Inflammatory macrophage (primary cell): ENCODE measurements at regions not wholly inside any gene's neighbourhood (a gene's known extent, or its start where the extent isn't known, plus 50 kb on each side); places are given as distances from the start of the nearest gene placed in this dataset.

Experiments
- DNase-seq, 2 donors: peaks; one replicate each; pipeline ENCODE4 v3.0.0-alpha.2; 2020 to 2022

DNA sequence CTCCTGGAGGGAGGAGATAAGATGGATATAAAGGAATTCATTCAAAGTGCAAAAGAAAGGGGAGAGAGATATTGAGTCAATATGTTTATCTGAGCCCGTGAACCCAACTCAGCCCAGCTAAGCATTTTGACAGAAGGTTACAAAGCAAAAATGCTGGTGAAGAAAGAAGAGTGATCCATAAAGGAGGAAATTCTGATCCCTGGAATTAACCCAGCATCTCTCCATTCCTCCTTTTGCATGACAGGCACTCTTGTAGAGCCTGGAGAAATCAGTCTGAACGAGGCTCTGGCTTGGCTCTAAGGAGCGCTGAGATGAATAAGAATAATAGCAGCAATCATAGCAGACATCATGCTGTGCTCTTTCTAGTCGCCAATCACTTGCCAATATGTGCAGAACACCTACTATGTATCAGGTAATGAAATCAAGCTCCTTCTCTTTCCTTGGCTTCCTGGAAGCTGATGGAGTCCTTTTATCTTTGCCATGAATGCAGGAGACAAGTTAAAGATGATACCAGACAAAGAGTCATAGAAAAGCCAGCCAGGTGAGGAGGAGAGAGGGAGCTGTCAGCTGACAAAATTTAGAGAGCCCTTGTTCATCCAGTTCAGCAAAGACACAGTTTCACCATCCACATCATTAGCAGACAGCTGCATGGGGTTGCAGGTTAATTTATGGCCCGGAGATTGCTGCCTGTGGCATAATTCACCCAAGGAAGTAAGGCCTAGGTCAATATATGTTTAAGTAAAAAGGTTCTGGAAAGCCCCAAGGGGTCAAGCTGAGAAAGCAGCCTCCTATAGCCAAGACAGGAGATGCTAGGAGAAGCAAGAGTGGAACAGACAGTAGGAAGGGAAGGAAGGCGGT is 476.5 kb upstream of the TBX3 start:
- no peak for DNase-seq

DNA sequence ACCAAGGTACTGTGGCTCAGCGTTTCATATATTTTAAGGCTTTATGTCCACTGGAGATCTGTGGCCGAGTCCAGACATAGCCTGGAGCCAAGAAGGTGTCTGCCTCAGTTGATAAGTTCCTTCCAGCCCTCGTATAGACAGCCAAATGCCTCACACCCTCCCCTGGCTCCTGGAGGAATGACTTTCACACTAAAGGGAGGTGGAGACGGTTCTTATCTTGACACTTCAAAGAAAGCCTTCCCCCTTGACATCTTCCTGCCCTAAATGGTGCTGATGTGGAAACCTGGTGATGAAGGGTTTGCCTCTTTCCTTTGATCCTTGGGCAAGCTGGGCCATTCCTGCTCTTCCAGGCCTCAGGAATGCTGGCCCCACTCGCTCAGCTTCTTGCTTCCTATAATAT is 474.8 kb upstream of the TBX3 start:
- no peak for DNase-seq

DNA sequence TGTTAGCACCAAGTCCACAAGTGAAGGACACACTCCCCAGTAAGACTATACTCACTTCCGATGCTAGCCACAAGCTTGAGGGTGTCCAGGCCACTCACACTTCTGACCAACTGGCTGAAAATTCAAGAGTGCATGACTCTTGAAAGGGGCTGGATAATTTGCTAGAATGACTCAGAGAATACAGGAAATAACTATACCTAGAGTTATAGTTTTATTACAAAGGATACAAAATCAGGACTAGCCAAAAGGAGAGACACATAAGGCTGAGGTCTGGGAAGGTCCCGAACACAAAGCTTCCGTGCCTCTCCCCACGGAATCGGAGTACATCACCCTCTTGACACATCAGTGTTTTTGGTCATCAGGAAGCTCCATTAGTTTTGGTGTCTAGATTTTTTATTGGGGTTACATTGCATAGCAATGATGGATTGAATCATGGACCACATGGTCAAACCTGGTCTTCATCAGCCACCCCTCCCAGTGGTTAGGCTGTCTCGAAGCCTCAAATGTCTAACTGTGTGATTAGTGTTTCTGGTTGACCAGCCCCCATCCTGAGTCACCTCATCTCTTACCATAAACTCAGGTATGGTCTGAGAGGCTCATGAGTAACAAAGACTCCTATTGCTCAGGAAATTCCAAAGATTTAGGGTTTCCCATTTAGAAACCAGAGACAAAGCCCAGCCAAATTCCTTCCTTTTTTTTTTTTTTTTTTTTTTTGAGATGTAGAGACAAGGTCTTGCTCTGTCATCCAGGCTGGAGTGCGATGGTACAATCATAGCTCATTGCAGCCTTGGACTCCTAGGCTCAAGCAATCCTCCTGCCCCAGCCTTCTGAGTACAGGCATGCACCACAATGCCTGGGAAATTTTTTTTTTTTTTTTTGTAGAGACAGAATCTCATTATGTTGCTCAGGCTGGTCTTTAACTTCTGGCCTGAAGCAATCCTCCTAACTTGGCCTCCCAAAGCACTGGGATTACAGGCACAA is 472.0 kb upstream of the TBX3 start:
- DNase-seq, result no peak

DNA sequence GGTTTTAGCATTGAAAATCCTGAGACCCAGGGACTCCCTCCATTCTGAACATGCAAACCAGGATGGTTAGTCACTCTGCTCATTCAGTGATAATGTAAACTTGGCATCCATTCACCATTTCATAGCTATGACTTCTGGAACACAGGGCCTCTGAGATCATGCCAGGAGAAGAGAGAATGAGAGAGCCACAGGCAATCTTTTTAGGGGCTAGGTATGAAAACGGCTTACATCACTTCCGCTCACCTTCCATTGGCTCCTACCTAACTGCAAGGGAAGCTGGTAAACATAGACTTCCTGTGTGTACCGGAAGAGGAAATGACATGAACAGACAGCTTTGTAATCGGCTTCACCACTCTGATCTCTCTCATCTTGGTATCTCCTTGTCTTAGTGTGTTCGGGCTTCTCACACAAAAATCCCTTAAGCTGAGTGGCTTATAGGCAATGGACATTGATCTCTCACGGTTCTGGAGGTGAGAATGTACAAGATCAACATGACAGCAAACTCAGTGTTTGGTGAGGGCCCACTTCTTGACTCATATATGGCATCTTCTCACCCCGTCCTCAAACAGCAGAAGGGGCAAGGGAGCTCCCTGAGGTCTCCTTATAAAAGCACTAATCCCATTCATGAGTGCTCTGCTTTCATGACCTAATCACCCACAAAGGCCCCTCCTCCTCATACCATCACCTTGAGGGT is 465.9 kb upstream of the TBX3 start:
- DNase-seq, result no peak

DNA sequence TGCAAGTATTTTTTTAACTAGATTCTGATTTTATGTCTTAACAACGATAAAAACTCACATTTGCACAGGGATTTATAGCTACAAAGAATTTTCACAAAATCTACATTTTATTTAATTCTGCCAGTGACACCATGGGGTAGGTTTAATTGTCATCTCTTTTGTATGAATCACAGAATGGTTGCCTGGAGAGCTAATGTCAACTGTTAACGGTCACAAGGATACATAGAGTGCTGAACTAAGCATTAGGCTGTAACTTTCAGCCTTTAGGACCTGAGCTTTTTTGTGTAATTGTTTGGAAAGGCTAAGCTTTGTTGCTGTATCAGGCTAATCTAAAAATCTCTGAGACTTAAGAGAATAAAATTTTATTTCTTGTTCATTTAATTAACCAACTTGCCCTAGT is 465.3 kb upstream of the TBX3 start:
- no peak for DNase-seq

DNA sequence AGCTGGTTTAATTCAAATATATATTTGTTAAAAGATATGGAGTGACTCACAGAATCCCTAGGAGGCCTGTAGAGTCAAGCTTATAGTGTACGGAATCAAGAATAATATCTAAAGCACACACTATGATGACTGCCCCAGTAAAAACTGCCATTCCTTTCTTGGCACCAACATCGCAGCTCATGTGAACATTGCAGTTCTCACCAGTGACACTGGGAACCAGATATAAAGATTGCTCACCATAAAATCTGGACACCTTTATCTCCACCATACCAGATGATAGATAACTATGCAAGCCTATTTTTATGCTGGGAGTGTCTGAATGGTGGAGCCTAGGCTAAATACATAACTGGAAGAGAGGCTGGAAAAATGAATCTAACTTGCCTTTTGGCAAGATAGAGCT is 463.9 kb upstream of the TBX3 start:
- no peak for DNase-seq

DNA sequence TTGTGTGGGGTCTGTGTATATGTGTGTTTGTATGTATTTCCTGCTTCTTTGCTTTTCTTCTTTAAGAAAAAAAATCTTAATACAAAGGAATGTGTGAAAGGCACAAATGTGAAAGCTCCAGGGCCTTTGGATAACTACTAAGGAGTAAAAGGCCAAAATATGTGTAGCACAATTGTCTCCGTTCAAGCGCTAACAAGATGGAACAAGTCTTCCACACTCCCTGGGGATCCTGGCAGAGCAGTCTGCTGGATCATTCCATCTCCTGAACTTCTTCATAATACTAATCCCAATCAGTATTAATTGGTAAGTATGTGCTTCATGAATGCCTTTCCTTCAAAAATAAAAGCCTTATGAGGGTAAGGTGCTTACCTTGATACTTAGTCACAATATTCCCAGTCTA is 462.5 kb upstream of the TBX3 start:
- no peak for DNase-seq

DNA sequence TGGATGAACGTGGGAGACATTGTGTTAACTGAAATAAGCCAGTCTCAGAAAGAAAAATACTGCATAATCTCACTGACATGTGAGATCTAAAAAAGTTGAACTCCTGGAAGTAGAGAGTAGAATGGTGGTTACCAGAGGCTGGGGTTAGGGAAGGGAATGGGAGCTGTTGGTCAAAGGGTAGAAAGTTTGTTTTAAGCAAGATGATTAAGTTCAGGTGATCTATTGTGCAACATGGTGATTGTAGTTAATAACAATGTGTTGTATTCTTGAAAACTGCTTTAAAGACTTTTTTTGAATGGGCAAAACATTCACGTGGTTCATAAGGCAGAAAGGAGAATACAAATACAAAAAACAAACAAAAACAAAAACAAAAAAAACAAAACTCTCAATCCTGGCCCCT is 460.4 kb upstream of the TBX3 start:
- DNase-seq, result no peak

DNA sequence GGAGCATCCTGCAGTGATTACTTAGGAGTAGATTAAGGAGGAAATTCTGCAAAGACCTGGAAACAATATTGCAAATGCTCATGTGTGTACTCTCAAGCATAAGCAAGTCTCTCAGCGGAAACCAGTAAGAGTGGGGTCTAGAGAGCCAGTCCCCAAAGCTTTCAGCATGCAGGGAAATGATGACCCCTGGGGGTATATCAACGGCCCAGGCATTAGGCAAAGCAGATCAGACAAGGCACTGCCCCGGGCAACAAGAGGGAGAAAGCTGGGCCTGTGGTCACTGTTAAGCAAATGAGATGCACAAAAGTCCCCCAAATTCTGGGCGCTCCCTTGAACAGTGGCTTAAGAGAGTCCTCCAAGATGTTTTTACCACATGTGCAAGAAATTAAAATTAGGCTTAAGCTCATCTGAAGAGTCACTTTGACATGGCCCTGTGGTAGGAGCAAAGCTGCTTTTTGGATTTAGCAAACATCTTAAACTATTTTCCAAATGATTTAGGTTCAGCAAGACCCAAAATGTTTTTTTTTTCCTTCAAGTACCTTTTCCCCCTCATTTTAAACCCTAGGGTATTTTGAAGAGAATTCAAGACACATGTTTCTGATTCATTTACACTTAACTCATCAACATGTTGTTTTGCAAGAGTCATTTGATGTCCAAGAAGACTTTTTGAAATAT is 457.1 kb upstream of the TBX3 start:
- no peak for DNase-seq

DNA sequence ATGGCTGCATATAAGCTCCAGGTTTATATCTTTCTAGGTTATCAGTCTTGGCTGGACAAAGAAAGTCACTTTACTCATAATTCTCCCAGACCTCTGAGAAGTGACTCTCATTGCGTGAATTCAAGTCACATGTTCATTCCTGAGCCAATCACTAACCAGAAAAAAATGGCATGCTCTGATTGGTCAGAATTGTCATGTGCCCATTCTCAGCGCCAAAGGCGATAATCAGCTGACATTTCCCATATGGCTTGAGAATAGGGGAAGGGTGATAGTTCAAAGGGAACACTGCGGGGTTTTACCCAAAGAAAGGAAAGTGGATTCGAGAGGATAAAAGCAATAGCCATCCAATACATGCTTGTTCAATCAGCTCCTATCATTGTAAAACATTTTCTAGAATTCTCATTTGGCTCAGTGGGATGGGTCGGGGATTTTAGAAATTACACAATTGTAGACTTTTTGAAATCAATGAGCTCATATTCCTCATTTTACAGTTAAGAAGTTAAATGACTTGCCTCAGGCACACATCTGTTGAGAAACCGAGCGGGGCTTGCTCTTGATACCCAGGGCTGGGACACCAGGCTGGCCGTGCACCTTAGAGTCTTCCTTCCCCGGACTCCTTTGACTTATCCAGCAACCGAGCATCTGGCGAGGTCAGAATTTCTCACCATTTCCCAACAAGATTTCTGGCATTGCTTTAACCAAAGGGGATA is 454.0 kb upstream of the TBX3 start:
- no peak for DNase-seq

DNA sequence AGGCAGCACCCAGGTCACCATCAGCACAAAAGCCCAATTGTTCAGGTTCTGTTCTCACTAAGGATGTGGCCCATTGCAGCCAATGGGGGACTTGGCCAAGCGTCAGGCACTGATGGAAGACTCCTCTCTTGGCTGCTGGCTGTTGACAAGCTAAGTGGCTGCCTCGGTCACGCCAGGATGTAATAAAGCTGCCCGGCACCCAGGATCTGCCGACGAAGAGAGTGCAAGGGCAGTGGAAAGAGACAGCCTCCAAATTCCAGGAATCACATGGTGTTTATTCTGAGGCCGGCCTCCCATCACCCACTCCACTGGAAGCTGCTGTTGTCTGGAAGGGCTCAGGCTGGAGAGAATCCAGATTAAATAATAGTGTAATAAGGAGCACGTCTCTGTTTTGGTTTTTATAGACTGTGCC is 451.8 kb upstream of the TBX3 start:
- DNase-seq, result no peak

DNA sequence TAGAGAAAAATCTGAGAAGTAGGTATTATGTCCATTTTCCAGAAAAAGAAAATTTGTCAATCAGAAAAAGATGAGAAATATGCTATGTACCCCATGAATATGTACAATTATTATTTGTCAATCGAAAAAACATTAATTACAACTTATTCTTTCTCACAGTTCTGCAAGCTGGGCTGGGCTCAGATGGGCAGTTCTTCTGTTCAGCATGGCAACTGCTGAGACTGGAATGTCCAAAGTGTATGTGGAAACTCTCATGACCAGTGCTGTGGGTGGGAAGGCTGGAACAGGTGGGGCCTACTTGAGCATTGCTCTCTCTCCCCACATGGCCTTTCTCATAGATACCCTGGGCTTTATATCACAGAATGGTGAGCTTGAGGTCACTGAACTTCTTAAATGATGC is 450.3 kb upstream of the TBX3 start:
- no peak for DNase-seq

DNA sequence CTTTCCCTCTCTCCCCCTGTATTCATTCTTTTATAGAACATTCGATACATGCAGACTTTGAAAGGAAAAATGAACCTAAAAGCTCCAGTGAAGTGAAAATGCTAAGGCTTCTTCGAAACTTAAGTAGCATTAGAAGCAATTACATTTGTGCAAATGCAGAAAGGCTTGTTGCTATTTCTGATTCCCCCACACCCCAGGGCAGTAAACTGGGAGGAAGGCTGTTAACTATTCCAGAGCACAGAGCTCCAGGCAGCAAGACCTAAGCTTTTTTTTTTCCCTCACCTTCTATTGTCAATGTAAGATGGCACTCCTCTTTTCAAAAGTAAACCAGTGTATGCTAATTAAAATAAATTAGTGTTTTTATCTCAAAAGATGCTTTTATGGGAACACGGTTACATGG is 448.9 kb upstream of the TBX3 start:
- no peak for DNase-seq

DNA sequence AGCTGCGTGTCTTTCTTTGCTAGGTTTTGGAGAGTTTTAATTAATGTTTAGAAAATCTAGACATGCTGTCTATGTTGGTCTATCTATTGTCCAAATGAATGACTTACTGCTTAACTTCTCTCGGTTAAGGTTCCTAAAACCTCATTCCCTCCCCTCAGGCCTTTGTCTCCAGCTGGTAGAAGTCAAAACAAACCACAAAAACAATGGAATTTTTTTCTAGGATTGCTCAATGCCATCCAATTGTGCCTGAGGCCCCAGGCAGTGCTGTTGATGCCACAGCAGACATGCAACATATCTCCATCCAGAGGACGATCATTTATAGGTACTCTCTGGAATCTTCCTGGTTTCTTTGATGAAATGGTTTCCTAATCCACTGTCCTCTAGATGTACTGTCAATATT is 448.2 kb upstream of the TBX3 start:
- no peak for DNase-seq

DNA sequence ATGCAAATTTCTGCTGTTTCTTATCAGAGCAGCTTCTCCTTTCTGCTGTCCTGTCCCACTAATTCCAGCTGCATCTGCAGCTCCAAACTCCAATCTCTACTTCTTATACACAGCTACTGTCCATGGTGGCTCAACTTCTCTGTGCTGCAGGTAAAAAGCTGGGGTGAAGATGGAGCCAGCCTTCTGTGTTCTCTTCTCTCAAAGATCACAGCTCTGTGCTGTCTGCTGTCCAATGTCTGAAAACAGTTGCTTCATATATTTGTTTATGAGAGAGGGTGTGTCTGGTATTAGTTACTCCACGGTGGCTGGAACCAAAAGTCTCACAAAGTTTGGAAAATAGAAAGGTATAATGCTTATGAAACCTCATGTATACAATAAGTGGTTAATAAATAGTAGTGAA is 445.8 kb upstream of the TBX3 start:
- DNase-seq, result no peak

DNA sequence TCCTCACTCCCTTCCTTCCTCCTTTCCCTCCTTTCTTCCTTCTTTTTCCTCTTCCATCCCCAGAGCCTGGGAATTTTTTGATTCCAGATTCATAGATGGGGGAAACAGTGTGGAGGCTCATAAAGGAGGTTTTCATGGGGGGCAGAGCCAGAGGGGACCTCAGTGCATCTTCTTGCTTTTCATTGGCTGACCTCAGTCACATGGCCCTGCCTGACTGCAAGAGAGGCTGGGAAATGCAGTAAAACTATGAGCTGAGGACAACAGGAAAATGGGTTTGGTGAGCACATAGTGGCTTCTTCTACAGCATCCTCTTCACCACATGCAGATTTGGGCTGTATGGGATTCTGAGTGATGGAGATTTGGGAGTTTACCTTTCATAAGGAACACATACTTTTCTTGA is 437.1 kb upstream of the TBX3 start:
- no peak for DNase-seq

DNA sequence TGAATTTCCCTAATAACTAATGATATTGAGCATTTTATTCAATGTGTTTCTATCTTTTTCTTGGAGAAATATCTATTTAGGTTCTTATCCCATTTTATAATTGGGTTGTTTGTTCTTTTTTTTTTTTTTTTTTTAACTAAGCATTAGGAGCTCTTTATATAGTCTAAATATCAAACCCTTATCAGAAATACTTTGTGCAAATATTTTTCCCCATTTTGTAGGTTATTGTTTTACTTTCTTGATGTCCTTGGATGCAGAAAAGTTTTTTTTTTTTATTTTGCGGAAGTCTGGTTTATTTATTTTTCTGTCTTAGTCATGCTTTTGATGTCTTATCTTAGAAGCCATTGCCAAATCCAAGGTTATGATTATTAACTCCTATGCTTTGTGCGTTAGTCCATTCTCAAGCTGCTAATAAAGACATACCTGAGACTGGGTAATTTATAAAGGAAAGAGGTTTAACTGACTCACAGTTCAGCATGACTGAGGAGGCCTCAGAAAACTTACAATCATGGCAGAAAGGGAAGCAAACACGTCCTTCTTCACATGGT is 434.3 kb upstream of the TBX3 start:
- no peak for DNase-seq

DNA sequence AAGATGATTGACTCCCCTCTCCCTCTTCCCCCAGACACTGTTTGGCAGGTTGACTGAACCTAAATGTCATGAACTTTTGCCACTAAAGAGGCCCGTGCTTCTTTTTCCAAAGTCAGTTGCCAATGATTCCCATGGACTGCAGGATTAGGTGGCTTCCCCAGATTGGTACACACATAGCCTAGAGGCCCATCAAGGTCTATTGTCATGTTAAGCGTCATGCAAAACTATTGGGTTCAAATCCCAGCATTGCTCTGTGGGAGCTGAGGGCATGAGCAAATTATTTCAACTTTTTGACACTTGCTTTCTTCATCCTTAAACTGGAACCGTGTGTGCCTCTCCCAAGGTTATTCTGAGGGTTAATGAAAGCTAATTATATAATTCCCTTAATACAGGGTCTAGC is 430.2 kb upstream of the TBX3 start:
- DNase-seq, result no peak

DNA sequence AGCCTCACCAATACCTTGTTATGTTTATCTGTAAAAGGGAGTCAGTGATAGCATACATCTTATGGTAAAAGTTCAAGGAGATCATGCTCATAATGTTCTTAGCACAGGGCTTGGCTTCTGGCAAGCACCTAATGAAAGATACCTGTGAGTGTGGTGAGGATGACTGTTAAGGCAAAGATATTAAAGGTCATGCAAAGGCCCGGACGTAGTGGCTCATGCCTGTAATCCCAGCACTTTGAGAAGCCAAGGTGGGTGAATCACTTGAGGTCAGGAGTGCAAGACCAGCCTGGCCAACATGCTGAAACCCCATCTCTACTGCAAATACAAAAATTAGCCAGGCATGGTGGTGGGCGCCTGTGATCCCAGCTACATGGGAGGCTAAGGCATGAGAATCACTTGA is 425.9 kb upstream of the TBX3 start:
- DNase-seq, result no peak

DNA sequence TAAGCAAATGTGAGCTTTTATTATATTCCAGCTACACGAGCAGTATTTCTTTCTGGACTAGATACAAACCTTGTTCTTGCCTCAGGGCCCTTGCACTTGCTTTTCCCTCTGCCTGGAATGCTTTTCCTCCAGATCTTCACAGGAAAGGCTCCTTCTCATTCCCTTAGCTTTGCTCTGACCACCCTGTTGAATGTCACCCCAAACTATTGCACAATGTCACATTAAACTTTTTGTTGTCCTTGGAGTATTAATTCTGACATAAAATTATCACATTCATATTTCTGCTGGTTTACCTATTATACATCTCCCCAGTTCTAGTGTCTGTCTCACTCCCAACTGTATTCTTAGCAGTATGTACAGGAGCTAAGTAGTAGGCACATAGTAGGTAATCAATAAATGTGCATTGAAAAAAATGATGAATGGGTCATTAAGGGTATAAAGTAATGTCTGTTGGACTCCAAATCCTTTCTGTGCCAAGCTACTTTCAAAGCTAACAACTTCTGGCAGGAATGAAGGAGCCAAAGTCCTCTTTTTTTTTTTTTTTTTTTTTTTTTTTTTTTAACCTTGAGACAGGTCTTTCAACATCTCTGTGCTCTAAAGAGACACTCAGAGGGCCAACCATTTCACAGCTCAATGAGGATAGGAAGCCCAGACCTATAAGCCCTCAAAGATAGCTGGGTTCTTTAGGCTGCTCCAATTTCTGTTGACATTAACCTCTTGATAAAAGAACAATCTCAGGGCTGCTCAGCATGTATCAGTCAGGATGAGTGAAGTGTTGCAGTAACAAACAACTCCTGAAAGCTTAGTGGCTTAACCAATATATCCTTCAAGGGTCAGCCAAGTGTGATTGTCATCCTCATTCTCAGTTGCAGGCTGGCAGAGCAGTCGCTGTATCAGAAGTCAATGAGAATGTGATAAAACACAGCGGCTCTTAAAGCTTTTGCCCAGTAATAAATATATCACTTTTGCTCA is 424.4 kb upstream of the TBX3 start:
- DNase-seq, result no peak
